ENCODE measurements at regions not wholly inside any gene's neighbourhood (a gene's known extent, or its start where the extent isn't known, plus 50 kb on each side); places are given as distances from the start of the nearest gene placed in this dataset.

DNA sequence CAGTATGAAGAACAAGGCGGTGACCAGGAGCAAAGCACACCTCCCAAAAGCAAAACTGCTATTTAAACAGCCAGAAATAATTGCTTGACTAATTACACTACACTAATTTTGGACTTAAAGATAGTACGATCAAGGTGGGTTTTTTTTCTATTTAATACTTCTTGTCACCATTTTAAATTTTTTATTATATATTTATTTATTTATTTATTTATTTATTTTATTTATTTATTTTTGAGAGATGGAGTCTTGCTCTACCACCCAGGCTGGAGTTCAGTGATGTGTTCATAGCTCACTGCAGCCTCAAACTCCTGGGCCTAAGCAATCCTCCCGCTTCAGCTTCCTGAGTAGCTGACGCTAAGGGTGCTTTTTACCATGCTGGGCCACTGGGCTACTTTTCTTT, 146.2 kb upstream of the IRX1 start:
- TF ChIP-seq, protein P1, sequence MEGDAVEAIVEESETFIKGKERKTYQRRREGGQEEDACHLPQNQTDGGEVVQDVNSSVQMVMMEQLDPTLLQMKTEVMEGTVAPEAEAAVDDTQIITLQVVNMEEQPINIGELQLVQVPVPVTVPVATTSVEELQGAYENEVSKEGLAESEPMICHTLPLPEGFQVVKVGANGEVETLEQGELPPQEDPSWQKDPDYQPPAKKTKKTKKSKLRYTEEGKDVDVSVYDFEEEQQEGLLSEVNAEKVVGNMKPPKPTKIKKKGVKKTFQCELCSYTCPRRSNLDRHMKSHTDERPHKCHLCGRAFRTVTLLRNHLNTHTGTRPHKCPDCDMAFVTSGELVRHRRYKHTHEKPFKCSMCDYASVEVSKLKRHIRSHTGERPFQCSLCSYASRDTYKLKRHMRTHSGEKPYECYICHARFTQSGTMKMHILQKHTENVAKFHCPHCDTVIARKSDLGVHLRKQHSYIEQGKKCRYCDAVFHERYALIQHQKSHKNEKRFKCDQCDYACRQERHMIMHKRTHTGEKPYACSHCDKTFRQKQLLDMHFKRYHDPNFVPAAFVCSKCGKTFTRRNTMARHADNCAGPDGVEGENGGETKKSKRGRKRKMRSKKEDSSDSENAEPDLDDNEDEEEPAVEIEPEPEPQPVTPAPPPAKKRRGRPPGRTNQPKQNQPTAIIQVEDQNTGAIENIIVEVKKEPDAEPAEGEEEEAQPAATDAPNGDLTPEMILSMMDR (IDR thresholded peaks at IDR 0.05): no peak
- no peak for TF ChIP-seq POLR2A (IDR thresholded peaks at IDR 0.05)
